ENCODE measurements at regions not wholly inside any gene's neighbourhood (a gene's known extent, or its start where the extent isn't known, plus 50 kb on each side); places are given as distances from the start of the nearest gene placed in this dataset.

DNA sequence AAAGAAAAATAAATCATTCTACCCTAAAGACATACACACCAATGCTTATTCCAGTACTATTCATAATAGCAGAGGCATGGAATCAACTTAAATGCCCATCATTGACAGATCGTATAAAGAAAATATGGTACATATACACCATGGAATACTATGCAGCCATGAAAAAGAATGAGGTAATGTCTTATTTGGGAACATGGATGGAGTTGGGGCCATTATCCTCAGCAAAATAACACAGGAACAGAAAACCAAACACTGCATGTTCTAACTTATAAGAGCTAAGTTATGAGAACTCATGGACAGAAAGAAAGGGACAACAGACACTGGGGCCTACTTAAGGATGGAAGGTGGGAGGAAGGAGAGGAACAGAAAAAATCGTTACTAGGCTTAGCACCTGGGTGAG lies 527.5 kb upstream of the ST8SIA4 start:
- TF ChIP-seq, protein P1, sequence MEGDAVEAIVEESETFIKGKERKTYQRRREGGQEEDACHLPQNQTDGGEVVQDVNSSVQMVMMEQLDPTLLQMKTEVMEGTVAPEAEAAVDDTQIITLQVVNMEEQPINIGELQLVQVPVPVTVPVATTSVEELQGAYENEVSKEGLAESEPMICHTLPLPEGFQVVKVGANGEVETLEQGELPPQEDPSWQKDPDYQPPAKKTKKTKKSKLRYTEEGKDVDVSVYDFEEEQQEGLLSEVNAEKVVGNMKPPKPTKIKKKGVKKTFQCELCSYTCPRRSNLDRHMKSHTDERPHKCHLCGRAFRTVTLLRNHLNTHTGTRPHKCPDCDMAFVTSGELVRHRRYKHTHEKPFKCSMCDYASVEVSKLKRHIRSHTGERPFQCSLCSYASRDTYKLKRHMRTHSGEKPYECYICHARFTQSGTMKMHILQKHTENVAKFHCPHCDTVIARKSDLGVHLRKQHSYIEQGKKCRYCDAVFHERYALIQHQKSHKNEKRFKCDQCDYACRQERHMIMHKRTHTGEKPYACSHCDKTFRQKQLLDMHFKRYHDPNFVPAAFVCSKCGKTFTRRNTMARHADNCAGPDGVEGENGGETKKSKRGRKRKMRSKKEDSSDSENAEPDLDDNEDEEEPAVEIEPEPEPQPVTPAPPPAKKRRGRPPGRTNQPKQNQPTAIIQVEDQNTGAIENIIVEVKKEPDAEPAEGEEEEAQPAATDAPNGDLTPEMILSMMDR (IDR thresholded peaks at IDR 0.05; ENCODE audit: low read length), result no peak
- no peak for TF ChIP-seq EZH2 (IDR thresholded peaks at IDR 0.05; ENCODE audit: borderline replicate concordance, low read length)
- Histone ChIP-seq H3K79me2 (ENCODE audit: insufficient read depth, low read length) (no peaks in the 10 kb centered on the region), H3K36me3 (ENCODE audit: insufficient read depth, low read length) (no peaks in the 10 kb centered on the region), H3K4me1 (ENCODE audit: insufficient read depth, low read length, severe bottlenecking) (no peaks in the 10 kb centered on the region), H4K20me1 (ENCODE audit: insufficient read depth, low read length) (no peaks in the 10 kb centered on the region), H3K9me3 (ENCODE audit: low read length) (no peaks in the 10 kb centered on the region), H3K9me2 (ENCODE audit: low read depth, low read length) (no peaks in the 10 kb centered on the region), H3K4me3 (ENCODE audit: low read depth, low read length, poor library complexity, severe bottlenecking) (no peak overlapping the region), H3K4me2 (ENCODE audit: low read length) (no peak overlapping the region), H3K9ac (ENCODE audit: low read length) (no peak overlapping the region), H2AFZ (ENCODE audit: low read length) (no peak overlapping the region), H3K27me3 (ENCODE audit: insufficient read depth, low read length) (no peaks in the 10 kb centered on the region), H3F3A (ENCODE audit: insufficient read depth, low read length) (no peaks in the 10 kb centered on the region), H3K27ac (ENCODE audit: low read depth, low read length, poor library complexity, severe bottlenecking) (no peak overlapping the region)

DNA sequence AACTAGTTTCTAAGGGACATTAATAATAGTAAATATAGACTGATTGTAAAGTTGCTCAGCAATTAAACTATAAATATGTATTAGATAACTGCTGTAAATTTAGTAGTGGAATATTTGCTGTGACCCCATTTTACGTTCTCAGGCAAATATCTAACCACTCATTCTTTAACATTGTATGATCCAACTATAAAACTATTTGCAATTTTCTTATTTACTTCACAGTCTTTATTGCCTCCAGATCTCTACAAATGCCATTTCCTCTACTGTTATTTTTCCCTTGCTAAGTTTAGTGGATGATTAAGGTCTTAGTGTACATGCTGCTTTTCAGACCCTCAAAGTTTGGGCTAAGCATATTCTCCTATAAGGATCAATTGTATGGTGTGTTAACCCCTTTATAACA lies 526.2 kb upstream of the ST8SIA4 start:
- no peak overlapping the region for H3K27ac ChIP-seq (ENCODE audit: low read depth, low read length, poor library complexity, severe bottlenecking)
- TF ChIP-seq, protein P1 (IDR thresholded peaks at IDR 0.05; ENCODE audit: low read length), result no peak
- TF ChIP-seq EZH2 (IDR thresholded peaks at IDR 0.05; ENCODE audit: borderline replicate concordance, low read length), result no peak
- H3K36me3 ChIP-seq (ENCODE audit: insufficient read depth, low read length), result no peaks in the 10 kb centered on the region
- H3K9ac ChIP-seq (ENCODE audit: low read length), result no peak overlapping the region
- no peaks in the 10 kb centered on the region for H3K27me3 ChIP-seq (ENCODE audit: insufficient read depth, low read length)
- no peak overlapping the region for H3K4me3 ChIP-seq (ENCODE audit: low read depth, low read length, poor library complexity, severe bottlenecking)
- H3K9me3 ChIP-seq (ENCODE audit: low read length), result no peaks in the 10 kb centered on the region
- H3F3A ChIP-seq (ENCODE audit: insufficient read depth, low read length), result no peaks in the 10 kb centered on the region
- no peaks in the 10 kb centered on the region for H3K79me2 ChIP-seq (ENCODE audit: insufficient read depth, low read length)
- H3K4me2 ChIP-seq (ENCODE audit: low read length), result no peak overlapping the region
- H3K4me1 ChIP-seq (ENCODE audit: insufficient read depth, low read length, severe bottlenecking), result no peaks in the 10 kb centered on the region
- H3K9me2 ChIP-seq (ENCODE audit: low read depth, low read length), result no peaks in the 10 kb centered on the region
- no peaks in the 10 kb centered on the region for H4K20me1 ChIP-seq (ENCODE audit: insufficient read depth, low read length)
- H2AFZ ChIP-seq (ENCODE audit: low read length), result no peak overlapping the region

DNA sequence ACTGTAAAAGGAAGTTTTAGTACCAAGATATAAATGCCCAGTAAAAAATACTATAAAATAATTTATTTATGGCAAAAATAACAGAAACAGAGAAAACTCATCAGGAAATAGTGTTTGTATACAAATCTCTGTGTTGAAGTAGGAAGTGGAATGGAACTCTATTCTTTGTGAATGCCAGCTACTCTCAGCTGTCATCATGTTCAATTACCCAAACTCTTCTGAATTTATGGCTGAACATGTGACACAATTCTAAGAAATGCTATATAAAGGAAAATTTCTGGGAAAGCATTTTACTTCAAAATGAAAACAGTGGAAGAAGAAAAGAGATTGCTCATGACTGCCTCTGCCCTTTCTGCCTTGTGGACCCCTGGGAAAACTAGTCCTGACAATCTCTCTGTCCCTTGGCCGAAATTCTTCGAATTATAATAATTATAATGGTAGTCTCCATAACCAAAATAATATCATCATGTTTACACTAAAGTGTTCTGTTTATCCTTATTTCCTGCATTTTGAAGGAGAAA lies 522.3 kb upstream of the ST8SIA4 start:
- H3K9ac ChIP-seq (ENCODE audit: low read length), result no peak overlapping the region
- H3K27me3 ChIP-seq (ENCODE audit: insufficient read depth, low read length), result no peaks in the 10 kb centered on the region
- no peak overlapping the region for H3K27ac ChIP-seq (ENCODE audit: low read depth, low read length, poor library complexity, severe bottlenecking)
- no peak for TF ChIP-seq EZH2 (IDR thresholded peaks at IDR 0.05; ENCODE audit: borderline replicate concordance, low read length)
- TF ChIP-seq, protein P1 (IDR thresholded peaks at IDR 0.05; ENCODE audit: low read length), result no peak
- H3K79me2 ChIP-seq (ENCODE audit: insufficient read depth, low read length), result no peaks in the 10 kb centered on the region
- no peak overlapping the region for H2AFZ ChIP-seq (ENCODE audit: low read length)
- no peaks in the 10 kb centered on the region for H3K4me1 ChIP-seq (ENCODE audit: insufficient read depth, low read length, severe bottlenecking)
- no peaks in the 10 kb centered on the region for H3K36me3 ChIP-seq (ENCODE audit: insufficient read depth, low read length)
- no peaks in the 10 kb centered on the region for H3K9me2 ChIP-seq (ENCODE audit: low read depth, low read length)
- H4K20me1 ChIP-seq (ENCODE audit: insufficient read depth, low read length), result no peaks in the 10 kb centered on the region
- no peaks in the 10 kb centered on the region for H3F3A ChIP-seq (ENCODE audit: insufficient read depth, low read length)
- H3K4me2 ChIP-seq (ENCODE audit: low read length), result no peak overlapping the region
- H3K9me3 ChIP-seq (ENCODE audit: low read length), result no peaks in the 10 kb centered on the region
- no peak overlapping the region for H3K4me3 ChIP-seq (ENCODE audit: low read depth, low read length, poor library complexity, severe bottlenecking)
